ENCODE measurements at regions not wholly inside any gene's neighbourhood (a gene's known extent, or its start where the extent isn't known, plus 50 kb on each side); places are given as distances from the start of the nearest gene placed in this dataset.

DNA sequence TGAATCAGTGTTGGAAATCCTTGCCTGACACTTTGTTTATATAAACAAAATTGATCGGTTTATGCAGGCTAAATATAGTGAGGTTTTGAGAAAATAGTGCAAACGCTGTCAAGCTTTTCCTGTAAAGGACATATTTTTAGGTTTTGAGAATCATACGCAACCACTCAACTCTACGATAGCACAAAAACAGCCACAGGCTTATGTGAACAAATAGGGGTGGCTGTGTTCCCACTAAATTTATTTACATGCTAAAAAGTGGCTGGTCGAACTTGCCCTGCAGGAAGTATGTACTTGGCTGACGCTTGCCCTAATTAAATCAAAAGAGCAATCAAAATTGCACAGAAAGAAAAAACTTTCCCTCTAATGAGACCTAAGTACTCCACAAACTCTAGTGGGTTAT is 234.7 kb upstream of the CACNA2D1 start:
- H3K36me3 ChIP-seq (ENCODE audit: control insufficient read depth in 2 of 2, insufficient read depth in 1 of 2, low read length in 2 of 2) = no peaks in the 10 kb centered on the region
- TF ChIP-seq MYNN (tag by site-specific recombination; IDR thresholded peaks at IDR 0.05; ENCODE audit: borderline replicate concordance) = no peak
- no peak for TF ChIP-seq ZNF114 (tag by site-specific recombination; IDR thresholded peaks at IDR 0.05)
- no peak for TF ChIP-seq ZNF132 (tag by site-specific recombination; IDR thresholded peaks at IDR 0.05; ENCODE audit: borderline replicate concordance)
- no peak for TF ChIP-seq ZNF37A (tag by site-specific recombination; IDR thresholded peaks at IDR 0.05)
- no peak for TF ChIP-seq ZNF423 (tag by site-specific recombination; IDR thresholded peaks at IDR 0.05)
- no peak for TF ChIP-seq ZNF677 (tag by site-specific recombination; IDR thresholded peaks at IDR 0.05)
- TF ChIP-seq ZNF175 (tag by site-specific recombination; IDR thresholded peaks at IDR 0.05) = no peak
- TF ChIP-seq ZNF433 (tag by site-specific recombination; IDR thresholded peaks at IDR 0.05; ENCODE audit: low read depth) = no peak
- no peaks in the 10 kb centered on the region for H3K4me1 ChIP-seq (ENCODE audit: control insufficient read depth, insufficient read depth, low read length)
- no peaks in the 10 kb centered on the region for H3K9me3 ChIP-seq (ENCODE audit: control insufficient read depth, insufficient read depth, low read depth, low read length)
- POLR2A ChIA-PET = no interaction called here
- no peak overlapping the region for H3K4me3 ChIP-seq (ENCODE audit: low read depth, low read length)
- CTCF ChIA-PET = no interaction called here
- H3K27ac ChIP-seq (ENCODE audit: extremely low read depth, low read depth, low read length) = no peak overlapping the region

- Histone ChIP-seq H3K4me1 (ENCODE audit: control insufficient read depth, insufficient read depth, low read length) (no peaks in the 10 kb centered on the region), H3K9me3 (ENCODE audit: control insufficient read depth, insufficient read depth, low read depth, low read length) (no peaks in the 10 kb centered on the region), H3K36me3 (ENCODE audit: control insufficient read depth in 2 of 2, insufficient read depth in 1 of 2, low read length in 2 of 2) (no peaks in the 10 kb centered on the region), H3K4me3 (ENCODE audit: low read depth, low read length) (no peak overlapping the region), H3K27ac (ENCODE audit: extremely low read depth, low read depth, low read length) (no peak overlapping the region)
- ChIA-PET POLR2A (no interaction called here), CTCF (no interaction called here)
- TF ChIP-seq ZNF2 (tag by site-specific recombination; IDR thresholded peaks at IDR 0.05) = peak; percentile 87
- TF ChIP-seq ATF2 (tag by site-specific recombination; IDR thresholded peaks at IDR 0.05; ENCODE audit: low read depth) = 0 out of 2 replicates have a peak, but pooled peaks have one; percentile 25
- no peak for TF ChIP-seq ZXDB (tag by site-specific recombination; IDR thresholded peaks at IDR 0.05)
Measured at GRCh38 chr7:82677493-82677892, 233.9 kb upstream of the CACNA2D1 start.

GRCh38 chr7:82676777-82677463 is 233.3 kb upstream of the CACNA2D1 start:
- Histone ChIP-seq H3K36me3 (ENCODE audit: control insufficient read depth in 2 of 2, insufficient read depth in 1 of 2, low read length in 2 of 2) (no peaks in the 10 kb centered on the region), H3K4me3 (ENCODE audit: low read depth, low read length) (no peak overlapping the region), H3K4me1 (ENCODE audit: control insufficient read depth, insufficient read depth, low read length) (no peaks in the 10 kb centered on the region), H3K9me3 (ENCODE audit: control insufficient read depth, insufficient read depth, low read depth, low read length) (no peaks in the 10 kb centered on the region), H3K27ac (ENCODE audit: extremely low read depth, low read depth, low read length) (no peak overlapping the region)
- ChIA-PET CTCF (no interaction called here), POLR2A (no interaction called here)
- TF ChIP-seq ZFP37 (tag by site-specific recombination; IDR thresholded peaks at IDR 0.05) (no peak), MEIS1 (CRISPR knock-in tag; IDR thresholded peaks at IDR 0.05; ENCODE audit: borderline replicate concordance) (no peak), ZNF571 (tag by site-specific recombination; IDR thresholded peaks at IDR 0.05) (no peak), SCRT1 (tag by site-specific recombination; IDR thresholded peaks at IDR 0.05; ENCODE audit: borderline replicate concordance) (no peak), REPIN1 (tag by site-specific recombination; IDR thresholded peaks at IDR 0.05; ENCODE audit: low read depth) (no peak), ZNF366 (tag by site-specific recombination; conservative IDR thresholded peaks at IDR 0.05) (no peak), ZNF610 (tag by site-specific recombination; IDR thresholded peaks at IDR 0.05; ENCODE audit: borderline replicate concordance) (no peak), RBAK (tag by site-specific recombination; IDR thresholded peaks at IDR 0.05) (no peak), SALL2 (tag by site-specific recombination; IDR thresholded peaks at IDR 0.05; ENCODE audit: borderline replicate concordance) (no peak), ZNF112 (tag by site-specific recombination; IDR thresholded peaks at IDR 0.05) (no peak), ZBTB48 (tag by site-specific recombination; IDR thresholded peaks at IDR 0.05) (no peak)
- TF ChIP-seq, protein P1, sequence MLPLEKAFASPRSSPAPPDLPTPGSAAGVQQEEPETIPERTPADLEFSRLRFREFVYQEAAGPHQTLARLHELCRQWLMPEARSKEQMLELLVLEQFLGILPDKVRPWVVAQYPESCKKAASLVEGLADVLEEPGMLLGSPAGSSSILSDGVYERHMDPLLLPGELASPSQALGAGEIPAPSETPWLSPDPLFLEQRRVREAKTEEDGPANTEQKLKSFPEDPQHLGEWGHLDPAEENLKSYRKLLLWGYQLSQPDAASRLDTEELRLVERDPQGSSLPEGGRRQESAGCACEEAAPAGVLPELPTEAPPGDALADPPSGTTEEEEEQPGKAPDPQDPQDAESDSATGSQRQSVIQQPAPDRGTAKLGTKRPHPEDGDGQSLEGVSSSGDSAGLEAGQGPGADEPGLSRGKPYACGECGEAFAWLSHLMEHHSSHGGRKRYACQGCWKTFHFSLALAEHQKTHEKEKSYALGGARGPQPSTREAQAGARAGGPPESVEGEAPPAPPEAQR (tag by site-specific recombination; IDR thresholded peaks at IDR 0.05) = no peak
- TF ChIP-seq, protein P2, sequence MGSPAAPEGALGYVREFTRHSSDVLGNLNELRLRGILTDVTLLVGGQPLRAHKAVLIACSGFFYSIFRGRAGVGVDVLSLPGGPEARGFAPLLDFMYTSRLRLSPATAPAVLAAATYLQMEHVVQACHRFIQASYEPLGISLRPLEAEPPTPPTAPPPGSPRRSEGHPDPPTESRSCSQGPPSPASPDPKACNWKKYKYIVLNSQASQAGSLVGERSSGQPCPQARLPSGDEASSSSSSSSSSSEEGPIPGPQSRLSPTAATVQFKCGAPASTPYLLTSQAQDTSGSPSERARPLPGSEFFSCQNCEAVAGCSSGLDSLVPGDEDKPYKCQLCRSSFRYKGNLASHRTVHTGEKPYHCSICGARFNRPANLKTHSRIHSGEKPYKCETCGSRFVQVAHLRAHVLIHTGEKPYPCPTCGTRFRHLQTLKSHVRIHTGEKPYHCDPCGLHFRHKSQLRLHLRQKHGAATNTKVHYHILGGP (tag by site-specific recombination; IDR thresholded peaks at IDR 0.05) = no peak

Measured in HEK293 (cell line).